Lower leg skin (tissue), 4 donors: ENCODE measurements at regions not wholly inside any gene's neighbourhood (a gene's known extent, or its start where the extent isn't known, plus 50 kb on each side); places are given as distances from the start of the nearest gene placed in this dataset.

Experiments
- DNase-seq, 2 donors: peaks; one replicate each; pipeline ENCODE4 v3.0.0-alpha.2; 2019; ENCODE audit warnings: low spot score in 2 of 2
- H3K4me3 ChIP-seq: fragments of 200-600 bp; sonication (generic); 2 replicates; pipeline ENCODE4 v1.5.1; 2017; ENCODE audit warnings: mild to moderate bottlenecking, low read depth; ENCODE audit not compliant: poor library complexity, severe bottlenecking
- POLR2A ChIP-seq, 2 donors: fragments of 450-650 bp; IDR thresholded peaks; one replicate each; pipeline ENCODE4 v1.6.1; 2016 to 2017; ENCODE audit warnings: antibody characterized with exemption in 2 of 2, mild to moderate bottlenecking in 1 of 2, moderate library complexity in 1 of 2
- WGBS, 2 donors: methylation state at CpG; one replicate each; pipeline ENCODE4 v1.1.5; 2018; 5-methylcytosine and 5-hydroxymethylcytosine counted together
- intact Hi-C: fragments of 100-400 bp; cut with DNase I; formaldehyde crosslinking; loops from one replicate; pipeline ENCODE4 v1.15.0; 2023; ENCODE audit warnings: low total_unique reads
- TF ChIP-seq, protein P1 (sequence below), 3 donors: fragments of 450-650 bp; IDR thresholded peaks; one replicate each; pipeline ENCODE4 v1.5.1; 2016; ENCODE audit warnings: antibody characterized with exemption in 3 of 3, mild to moderate bottlenecking in 3 of 3, moderate library complexity in 2 of 3

DNA sequence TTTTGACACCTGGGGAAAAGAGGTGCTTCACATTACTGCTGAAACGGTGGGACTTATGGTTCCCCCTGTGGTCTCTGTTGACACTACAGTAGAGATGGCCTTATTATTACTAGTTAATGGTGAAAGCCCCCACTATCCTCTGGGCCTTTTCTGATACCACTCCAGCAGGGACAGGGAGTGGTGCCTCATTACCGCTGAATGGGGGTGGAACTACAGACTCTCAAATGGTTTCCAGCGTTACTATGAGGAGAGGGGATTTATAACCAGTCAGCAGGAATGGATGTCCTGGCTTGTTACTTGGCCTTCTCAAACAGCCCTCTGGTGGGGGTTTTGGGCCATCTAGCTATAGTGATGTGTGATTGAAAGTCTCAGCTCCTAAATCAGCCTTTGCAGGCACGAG, 96.7 kb upstream of the DIAPH3 start:
- no peak for TF ChIP-seq POLR2A (IDR thresholded peaks at IDR 0.05)
- TF ChIP-seq, protein P1, sequence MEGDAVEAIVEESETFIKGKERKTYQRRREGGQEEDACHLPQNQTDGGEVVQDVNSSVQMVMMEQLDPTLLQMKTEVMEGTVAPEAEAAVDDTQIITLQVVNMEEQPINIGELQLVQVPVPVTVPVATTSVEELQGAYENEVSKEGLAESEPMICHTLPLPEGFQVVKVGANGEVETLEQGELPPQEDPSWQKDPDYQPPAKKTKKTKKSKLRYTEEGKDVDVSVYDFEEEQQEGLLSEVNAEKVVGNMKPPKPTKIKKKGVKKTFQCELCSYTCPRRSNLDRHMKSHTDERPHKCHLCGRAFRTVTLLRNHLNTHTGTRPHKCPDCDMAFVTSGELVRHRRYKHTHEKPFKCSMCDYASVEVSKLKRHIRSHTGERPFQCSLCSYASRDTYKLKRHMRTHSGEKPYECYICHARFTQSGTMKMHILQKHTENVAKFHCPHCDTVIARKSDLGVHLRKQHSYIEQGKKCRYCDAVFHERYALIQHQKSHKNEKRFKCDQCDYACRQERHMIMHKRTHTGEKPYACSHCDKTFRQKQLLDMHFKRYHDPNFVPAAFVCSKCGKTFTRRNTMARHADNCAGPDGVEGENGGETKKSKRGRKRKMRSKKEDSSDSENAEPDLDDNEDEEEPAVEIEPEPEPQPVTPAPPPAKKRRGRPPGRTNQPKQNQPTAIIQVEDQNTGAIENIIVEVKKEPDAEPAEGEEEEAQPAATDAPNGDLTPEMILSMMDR (IDR thresholded peaks at IDR 0.05): no peak
- intact Hi-C loops: no loop called here
- H3K4me3 ChIP-seq: no peak overlapping the region
- 71 to 73% methylated on average over 4 of the region's 4 CpGs for WGBS, 2 donors
- no peak for DNase-seq

DNA sequence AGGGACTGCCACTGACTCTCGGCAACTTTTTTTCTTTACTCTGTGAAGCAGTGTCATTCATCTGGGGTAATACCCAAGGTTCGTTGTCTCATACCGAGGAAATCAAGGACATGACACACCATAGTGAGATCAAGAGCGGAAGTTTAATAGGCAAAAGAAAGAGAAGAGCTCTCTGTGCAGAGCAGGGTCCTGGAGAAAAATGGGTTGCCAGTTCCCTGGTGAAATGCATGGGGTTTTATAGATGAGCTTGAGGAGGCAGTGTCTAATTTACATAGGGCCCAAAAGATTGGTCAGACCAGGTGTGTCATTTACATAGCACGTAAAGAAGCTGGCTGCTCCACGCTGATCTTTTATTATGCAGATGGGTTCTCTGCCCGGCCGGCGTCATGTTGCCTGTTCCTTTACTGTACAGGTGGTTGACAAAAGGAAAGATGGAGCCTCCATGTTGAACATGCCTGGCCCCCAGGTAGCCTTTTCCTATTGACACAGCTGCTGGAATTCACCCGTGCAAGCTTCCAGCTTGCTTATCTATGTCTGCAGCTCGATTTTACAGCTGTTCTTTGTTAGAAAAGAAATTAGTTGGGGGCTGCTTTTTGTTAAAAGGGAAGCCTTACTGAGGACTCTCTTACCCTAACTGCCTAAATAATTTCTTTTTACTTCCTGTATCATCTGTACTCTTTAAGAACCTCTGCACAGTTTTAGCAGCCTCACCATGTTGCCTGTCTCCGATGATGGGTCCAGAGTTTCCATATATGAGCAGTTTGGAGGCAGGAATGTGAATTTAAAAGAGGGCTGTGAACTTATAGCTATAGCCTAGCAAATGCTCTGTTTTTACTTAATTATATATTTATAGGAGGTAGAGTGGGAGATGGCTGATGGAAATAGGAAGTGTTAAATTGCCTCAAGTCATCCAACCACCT, 98.0 kb upstream of the DIAPH3 start:
- 46 to 59% methylated on average over 12 of the region's 12 CpGs for WGBS, 2 donors
- TF ChIP-seq, protein P1 (IDR thresholded peaks at IDR 0.05): no peak
- no peak for TF ChIP-seq POLR2A (IDR thresholded peaks at IDR 0.05)
- H3K4me3 ChIP-seq: no peak overlapping the region
- DNase-seq: no peak
- intact Hi-C loops: no loop called here

- intact Hi-C loops: no loop called here
- WGBS, 2 donors: 95 to 97% methylated on average over 1 of the region's 1 CpG
- DNase-seq: no peak
- TF ChIP-seq POLR2A (IDR thresholded peaks at IDR 0.05): no peak
- TF ChIP-seq, protein P1 (IDR thresholded peaks at IDR 0.05): no peak
- no peak overlapping the region for H3K4me3 ChIP-seq
Measured at GRCh38 chr13:60265566-60265965, 101.8 kb upstream of the DIAPH3 start.

DNA sequence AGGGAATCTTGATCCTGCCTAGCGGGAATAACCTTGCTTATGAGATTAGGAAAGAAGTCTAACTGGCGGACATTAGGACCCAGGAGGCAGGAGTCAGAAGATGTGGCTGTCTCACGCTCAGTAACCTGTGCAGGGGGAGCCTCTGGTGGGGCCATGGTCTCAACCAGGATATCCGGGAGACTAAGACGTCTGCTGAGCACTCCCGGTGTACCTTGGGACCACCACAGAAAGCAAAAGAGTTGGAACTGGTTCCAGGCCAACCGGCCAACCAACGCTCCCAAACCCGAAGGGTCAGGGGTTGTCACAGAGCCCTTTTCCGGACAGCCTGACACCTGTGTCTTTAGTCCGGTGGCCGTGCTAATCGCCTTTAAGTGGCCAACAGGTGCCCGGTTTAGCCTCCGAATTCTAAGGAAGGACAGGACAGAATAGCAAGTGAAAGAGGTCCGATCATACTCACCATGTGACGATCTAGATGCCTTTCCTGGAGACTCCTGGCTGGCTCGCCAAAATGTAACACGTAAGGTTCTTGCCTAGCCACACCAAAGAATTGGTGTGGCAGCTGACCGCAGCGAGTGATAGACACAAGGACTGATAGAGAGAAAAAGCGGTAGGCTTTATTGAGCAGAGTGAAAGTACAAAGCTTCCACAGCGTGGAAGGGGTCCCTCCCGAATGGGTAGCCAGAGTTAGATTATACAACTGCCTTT, 103.9 kb upstream of the DIAPH3 start:
- no peak for DNase-seq
- no peak overlapping the region for H3K4me3 ChIP-seq
- intact Hi-C loops: no loop called here
- 55 to 58% methylated on average over 24 of the region's 24 CpGs for WGBS, 2 donors
- TF ChIP-seq, protein P1 (IDR thresholded peaks at IDR 0.05): no peak
- TF ChIP-seq POLR2A (IDR thresholded peaks at IDR 0.05): no peak

DNA sequence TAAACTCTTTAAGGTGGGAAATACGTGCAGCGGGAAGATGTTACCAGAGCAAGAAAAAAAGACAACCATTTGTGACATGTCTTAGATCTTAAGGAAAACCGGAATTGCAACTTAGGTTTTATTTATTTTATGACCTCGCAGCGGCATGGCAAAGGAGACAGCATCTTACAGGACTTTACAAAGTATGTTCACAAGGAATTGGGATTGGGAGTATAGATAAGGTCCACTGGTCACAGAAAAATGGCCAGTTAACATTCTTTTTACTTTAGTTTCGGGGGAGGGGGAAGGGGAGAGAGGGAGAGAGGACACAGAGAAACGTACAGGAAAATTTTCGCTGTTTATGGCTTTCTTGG, 104.5 kb upstream of the DIAPH3 start:
- 35 to 37% methylated on average over 8 of the region's 8 CpGs for WGBS, 2 donors
- no peak for TF ChIP-seq POLR2A (IDR thresholded peaks at IDR 0.05)
- TF ChIP-seq, protein P1 (IDR thresholded peaks at IDR 0.05): no peak
- H3K4me3 ChIP-seq: no peak overlapping the region
- intact Hi-C loops: no loop called here
- no peak for DNase-seq
